Stimulated activated CD4-positive, alpha-beta T cell treated with anti-CD3 and anti-CD28 coated beads, Interleukin-4, amount 100 ng/mL, for 4 hours (primary cell): ENCODE measurements at regions not wholly inside any gene's neighbourhood (a gene's known extent, or its start where the extent isn't known, plus 50 kb on each side); places are given as distances from the start of the nearest gene placed in this dataset.
"Not testable (repeated sequence)": the region's sequence is repeated elsewhere in the genome, so short reads cannot be mapped to it uniquely, and the experiment has no call there.

Source experiments
- DNase-seq, 2 experiments: peaks; one replicate each; pipeline ENCODE4 v3.0.0-alpha.2; 2020

DNA sequence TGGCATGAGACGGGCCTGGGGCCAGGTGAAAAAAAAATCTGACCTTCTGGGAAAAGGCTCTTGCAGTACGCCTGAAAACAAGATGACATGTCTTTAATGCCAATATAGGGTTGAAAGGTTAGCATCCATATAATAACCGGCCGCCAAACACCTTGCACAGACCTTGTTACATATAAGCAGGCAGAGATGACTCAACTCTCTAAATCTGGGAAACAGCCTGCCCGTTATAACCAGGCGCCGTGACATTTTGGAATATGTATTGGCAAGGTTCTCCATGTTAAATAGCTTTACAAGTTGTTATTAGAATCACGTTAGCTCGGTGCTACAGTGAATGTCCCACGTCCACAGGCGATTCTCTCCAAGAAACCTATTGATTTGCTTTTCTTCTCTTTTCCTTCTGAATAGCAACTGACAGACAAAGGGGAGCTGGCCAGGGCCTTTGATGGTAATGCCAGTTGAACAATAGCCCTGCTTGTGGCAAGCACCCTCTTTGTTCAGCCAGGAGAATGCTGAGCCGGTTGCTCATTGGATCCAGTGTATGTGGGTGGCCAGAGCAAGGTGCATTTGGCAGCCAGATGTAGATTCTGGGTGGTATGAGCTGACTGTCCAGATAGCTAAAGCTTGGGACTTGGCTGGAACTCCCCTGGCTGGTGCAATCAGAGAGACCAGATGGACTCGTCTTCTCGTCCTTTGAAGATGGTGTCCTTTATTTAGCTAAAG, 80.1 kb upstream of the AUTS2 start:
- no peak for DNase-seq

DNA sequence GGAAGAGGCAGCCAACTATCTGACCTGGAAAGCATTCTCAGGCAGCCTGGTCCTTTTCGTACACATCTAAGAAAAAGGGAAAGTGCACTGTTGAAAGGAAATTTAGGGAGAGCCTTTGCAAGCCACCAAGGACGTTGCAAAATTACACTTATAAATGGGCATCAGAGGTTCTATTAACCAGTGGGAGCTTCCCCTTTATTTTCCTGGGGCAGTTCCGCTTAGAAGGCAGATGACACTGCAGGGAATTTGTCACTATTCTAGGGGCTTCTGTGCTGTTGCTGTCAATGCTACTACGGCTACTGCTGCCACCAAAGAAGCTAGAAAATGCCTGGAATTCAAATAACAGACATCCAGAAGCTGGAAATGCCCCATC, 79.6 kb upstream of the AUTS2 start:
- DNase-seq, result no peak

DNA sequence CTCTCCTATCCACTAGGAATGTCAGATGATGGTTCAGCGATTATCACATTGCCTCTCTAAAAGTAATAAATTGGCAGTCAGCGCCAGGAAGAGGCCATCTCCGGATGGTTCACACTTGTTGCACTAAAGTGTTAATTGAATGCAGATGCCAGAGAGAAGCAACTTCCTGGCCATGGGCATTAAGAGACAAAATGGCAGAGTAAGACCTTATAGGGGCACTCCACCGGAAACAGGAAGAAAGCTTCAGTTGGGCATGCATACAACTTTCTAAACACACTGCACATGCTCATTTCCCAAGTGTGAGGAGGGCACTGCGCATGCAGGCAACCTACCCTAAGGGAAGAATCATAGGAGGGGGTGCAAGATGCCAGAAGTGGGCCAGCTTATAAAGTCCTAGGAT, 71.7 kb upstream of the AUTS2 start:
- DNase-seq, result no peak

DNA sequence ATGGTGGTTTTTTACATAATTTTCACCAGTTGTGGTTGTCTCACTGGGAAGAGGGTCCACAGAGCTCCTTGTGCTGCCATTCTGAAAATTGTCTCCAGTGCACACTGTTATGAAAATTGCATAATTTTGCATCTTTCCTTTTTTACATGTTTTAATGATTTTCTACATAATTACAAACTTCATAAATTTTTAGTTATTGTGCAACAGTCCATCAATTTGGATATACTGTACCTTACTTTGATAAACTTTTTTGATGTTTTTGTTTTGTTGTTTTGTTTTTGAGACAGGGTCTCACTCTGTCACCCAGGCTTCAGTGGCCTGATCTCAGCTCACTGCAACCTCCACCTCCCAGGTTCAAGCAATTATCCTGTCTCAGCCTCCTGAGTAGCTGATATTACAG, 70.6 kb upstream of the AUTS2 start:
- no peak for DNase-seq

DNA sequence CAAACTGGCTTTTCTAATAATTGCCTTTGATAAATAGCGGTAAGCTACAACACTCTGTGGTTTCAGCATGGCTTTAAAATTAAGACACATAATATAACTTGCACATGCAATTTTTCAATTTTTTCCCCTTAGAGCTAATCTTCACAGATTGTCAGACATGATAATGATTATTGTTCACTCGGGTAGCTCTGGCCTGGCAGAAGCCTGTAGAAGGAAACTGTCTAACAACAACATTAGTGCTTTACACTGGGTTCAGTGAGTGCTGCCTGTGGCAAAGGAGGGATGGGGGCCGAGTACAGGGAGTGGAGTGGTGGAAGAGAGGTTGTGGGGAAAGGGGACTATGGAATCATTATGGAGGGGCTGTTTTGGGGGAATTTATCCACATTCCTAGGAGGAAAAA, 67.2 kb upstream of the AUTS2 start:
- DNase-seq, result no peak

DNA sequence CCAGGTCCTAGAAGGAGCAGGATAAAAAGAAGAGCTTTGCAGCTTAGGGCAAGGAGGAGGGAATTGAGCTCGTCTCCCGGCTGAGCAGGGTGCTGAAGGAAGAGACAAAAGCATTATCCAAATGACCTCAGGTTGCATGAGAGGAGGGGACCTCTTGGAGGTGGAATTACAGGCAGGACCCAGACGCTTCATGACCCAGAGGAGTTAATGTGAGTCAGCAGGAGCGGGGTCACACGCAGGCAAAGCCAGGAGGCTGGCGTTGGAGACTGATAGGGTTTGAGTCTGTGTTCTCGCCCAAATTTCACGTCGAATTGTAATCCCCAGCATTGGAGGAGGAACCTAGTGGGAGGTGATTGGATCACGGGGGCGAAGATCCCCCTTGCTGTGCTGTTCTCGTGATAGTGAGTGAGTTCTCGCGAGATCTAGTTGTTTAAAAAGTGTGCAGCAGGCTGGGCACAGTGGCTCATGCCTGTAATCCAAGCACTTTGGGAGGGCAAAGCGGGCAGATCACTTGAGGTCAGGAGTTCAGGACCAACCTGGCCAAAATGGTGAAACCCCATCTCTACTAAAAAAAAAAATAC, 63.7 kb upstream of the AUTS2 start:
- DNase-seq, result no peak

DNA sequence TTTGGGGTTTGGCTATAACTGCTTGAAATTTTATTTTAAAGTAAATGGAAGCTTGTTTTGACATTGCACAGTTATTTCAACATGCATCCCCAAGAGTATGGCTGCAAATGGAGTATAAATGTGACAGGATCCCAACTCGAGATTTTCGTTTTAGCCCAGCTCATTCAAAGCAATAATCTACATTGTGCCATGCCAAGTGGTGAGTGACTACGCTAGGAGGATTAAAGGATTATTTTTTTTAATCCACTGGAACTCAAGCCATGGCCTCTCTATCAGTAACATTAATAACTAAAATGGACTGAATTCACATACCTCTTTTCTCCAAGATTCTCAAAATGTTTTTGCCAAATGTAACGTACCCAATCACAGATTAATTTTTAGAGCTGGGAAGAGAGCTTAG, 60.6 kb upstream of the AUTS2 start:
- DNase-seq, result no peak

DNA sequence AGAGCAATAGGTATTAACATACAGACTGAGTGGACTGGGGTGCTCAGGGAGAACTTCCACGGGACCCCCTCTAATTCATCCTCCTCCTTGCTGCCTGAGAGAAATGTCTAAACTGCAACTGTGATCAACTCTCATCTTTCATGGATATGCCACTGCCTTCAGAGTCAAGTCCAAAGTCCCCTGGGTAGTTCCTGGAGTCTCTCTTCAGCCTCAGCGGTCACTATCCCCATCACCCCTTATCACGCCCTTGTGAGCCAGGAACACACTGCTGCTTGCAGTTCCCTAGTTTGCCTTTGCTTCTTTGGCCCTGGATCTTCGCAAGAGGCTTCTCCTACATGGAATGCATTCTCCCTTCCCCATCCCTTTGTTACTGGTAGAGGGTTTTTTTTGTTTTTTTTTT, 58.7 kb upstream of the AUTS2 start:
- no peak for DNase-seq

DNA sequence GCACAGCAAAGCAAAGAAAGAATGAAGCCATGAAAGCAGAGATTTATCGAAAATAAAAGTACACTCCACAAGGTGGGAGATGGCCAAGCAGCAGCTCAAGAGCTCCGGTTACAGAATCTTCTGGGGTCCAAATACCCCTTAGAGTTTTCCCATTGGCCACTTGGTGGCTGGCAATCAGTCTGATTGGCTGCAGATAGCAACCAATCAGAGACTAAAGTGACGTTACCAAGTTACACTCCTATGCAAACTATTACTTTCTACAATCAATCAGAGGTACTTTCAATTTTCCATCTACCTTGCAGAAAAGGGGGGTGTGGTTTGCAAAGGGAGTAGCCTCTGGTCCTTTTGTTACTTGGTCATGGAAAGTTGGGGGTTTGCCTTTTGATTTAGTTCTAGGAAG, 58.0 kb upstream of the AUTS2 start:
- no peak for DNase-seq

DNA sequence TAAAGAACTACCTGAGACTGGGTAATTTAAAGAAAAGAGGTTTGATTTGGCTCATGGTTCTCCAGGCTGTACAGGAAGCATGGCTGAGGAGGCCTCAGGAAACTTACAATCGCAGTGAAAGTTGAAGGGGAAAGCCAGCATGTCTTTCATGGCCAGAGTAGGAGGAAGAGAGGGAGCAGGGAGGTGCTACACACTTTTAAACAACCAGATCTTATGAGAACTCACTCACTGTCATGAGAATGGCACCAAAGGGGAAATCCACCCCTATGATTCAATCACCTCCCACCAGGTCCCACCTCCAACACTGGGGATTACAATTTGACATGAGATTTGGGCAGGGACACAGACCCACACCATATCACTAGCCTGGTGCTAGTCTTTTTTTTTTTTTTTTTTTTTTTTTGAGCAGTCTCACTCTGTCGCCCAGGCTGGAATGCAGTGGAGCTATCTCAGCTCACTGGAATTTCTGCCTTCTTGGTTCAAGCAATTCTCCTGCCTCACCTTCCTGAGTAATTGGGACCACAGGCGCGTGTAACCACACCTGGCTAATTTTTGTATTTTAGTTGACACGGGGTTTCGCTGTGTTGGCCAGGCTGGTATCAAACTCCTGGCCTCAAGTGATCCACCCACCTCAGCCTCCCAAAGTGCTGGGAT, 56.4 kb upstream of the AUTS2 start:
- not testable (repeated sequence) for DNase-seq

DNA sequence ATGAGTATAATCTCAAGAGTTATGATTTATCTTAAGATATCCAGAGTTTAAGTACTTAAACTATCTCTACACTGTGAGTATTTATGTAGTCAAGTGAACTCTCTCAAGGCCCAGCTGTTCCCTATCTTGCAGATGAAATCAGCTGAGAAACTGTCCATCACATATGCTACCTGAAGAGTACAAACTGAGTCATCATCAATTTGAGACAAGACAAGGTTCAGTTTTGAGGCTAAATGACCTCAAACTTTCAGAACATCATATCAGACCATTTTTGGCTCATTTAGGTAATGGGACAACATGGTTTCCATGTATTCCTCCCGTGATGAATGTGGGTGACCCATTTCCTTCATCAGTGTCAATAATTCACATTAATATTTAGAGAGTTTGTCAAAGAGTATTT, 53.1 kb upstream of the AUTS2 start:
- no peak for DNase-seq
